Liver (tissue), 8 donors: ENCODE measurements at regions not wholly inside any gene's neighbourhood (a gene's known extent, or its start where the extent isn't known, plus 50 kb on each side); places are given as distances from the start of the nearest gene placed in this dataset.

Experiments
- DNase-seq: peaks from one replicate; pipeline ENCODE4 v3.0.0-alpha.2; 2017; ENCODE audit warnings: low spot score
- H3K27ac ChIP-seq, 2 donors: one replicate each; pipeline ENCODE4 v1.7.0; 2013; ENCODE audit warnings: inconsistent platforms in 2 of 2, low read length in 2 of 2, control low read depth in 1 of 2, low read depth in 1 of 2, mild to moderate bottlenecking in 1 of 2
- H3K27me3 ChIP-seq, 4 donors: one replicate each; pipeline versions ENCODE4 v1.6.1 to v1.7.0; 2013; ENCODE audit warnings: low read length in 3 of 4, inconsistent platforms in 1 of 4, mild to moderate bottlenecking in 1 of 4, moderate library complexity in 1 of 4; ENCODE audit not compliant: control insufficient read depth in 4 of 4, insufficient read depth in 4 of 4
- H3K36me3 ChIP-seq, 4 donors: one replicate each; pipeline versions ENCODE4 v1.6.1 to v1.7.0; 2013; ENCODE audit warnings: low read length in 3 of 4, mild to moderate bottlenecking in 3 of 4, low read depth in 1 of 4, moderate library complexity in 1 of 4; ENCODE audit not compliant: control insufficient read depth in 4 of 4, insufficient read depth in 3 of 4
- H3K4me1 ChIP-seq, 4 donors: one replicate each; pipeline versions ENCODE4 v1.6.1 to v1.7.0; 2013; ENCODE audit warnings: low read length in 3 of 4, mild to moderate bottlenecking in 3 of 4, moderate library complexity in 1 of 4; ENCODE audit not compliant: control insufficient read depth in 4 of 4, insufficient read depth in 4 of 4
- H3K4me3 ChIP-seq, 3 donors: one replicate each; pipeline versions ENCODE4 v1.6.1 to v1.7.0; 2013; ENCODE audit warnings: low read length in 3 of 3, control low read depth in 1 of 3, low read depth in 1 of 3, mild to moderate bottlenecking in 1 of 3
- H3K9ac ChIP-seq, 2 donors: one replicate each; pipeline ENCODE4 v1.7.0; 2013; ENCODE audit warnings: low read length in 2 of 2, mild to moderate bottlenecking in 2 of 2, moderate library complexity in 2 of 2, control low read depth in 1 of 2, low read depth in 1 of 2
- H3K9me3 ChIP-seq, 4 donors: one replicate each; pipeline versions ENCODE4 v1.6.1 to v1.7.0; 2013; ENCODE audit warnings: low read length in 3 of 4; ENCODE audit not compliant: control insufficient read depth in 4 of 4
- ATF3 ChIP-seq: IDR thresholded peaks from 2 replicates; pipeline ENCODE4 v1.6.1; 2016; ENCODE audit warnings: antibody characterized with exemption
- CTCF ChIP-seq: fragments of 150-350 bp; IDR thresholded peaks from 2 replicates; pipeline ENCODE4 v1.5.1; 2017; ENCODE audit warnings: improper control_type of control experiment, low read depth, low read length; ENCODE audit not compliant: missing input control
- EGR1 ChIP-seq, 2 donors: IDR thresholded peaks; 2 replicates each; pipeline ENCODE4 v1.6.1; 2016 to 2018; ENCODE audit warnings: antibody characterized with exemption in 2 of 2, low read depth in 2 of 2
- FOXA1 ChIP-seq: IDR thresholded peaks from 2 replicates; pipeline ENCODE4 v1.6.1; 2016; ENCODE audit warnings: antibody characterized with exemption
- FOXA2 ChIP-seq: IDR thresholded peaks from 2 replicates; pipeline ENCODE4 v1.6.1; 2016; ENCODE audit warnings: antibody characterized with exemption
- GABPA ChIP-seq, 2 donors: IDR thresholded peaks in 1 of 2; conservative IDR thresholded peaks in 1 of 2; 2 replicates each; pipeline ENCODE4 v1.6.1; 2016; ENCODE audit warnings: antibody characterized with exemption in 2 of 2, mild to moderate bottlenecking in 1 of 2, moderate library complexity in 1 of 2
- HNF4A ChIP-seq, 2 donors: conservative IDR thresholded peaks; 2 replicates each; pipeline ENCODE4 v1.6.1; 2016; ENCODE audit warnings: antibody characterized with exemption in 2 of 2, mild to moderate bottlenecking in 2 of 2
- HNF4G ChIP-seq: IDR thresholded peaks from 2 replicates; pipeline ENCODE4 v1.6.1; 2016; ENCODE audit warnings: antibody characterized with exemption
- JUND ChIP-seq, 2 donors: IDR thresholded peaks; 2 replicates each; pipeline ENCODE4 v1.6.1; 2016; ENCODE audit warnings: antibody characterized with exemption in 2 of 2
- MAX ChIP-seq: IDR thresholded peaks from 2 replicates; pipeline ENCODE4 v1.6.1; 2016; ENCODE audit warnings: antibody characterized with exemption
- NR2F2 ChIP-seq: IDR thresholded peaks from 2 replicates; pipeline ENCODE4 v1.6.1; 2016; ENCODE audit warnings: antibody characterized with exemption
- RAD21 ChIP-seq, 2 donors: IDR thresholded peaks; 2 replicates each; pipeline ENCODE4 v1.6.1; 2016; ENCODE audit warnings: antibody characterized with exemption in 2 of 2, mild to moderate bottlenecking in 2 of 2
- REST ChIP-seq: IDR thresholded peaks from 2 replicates; pipeline ENCODE4 v1.6.1; 2016; ENCODE audit warnings: antibody characterized with exemption, mild to moderate bottlenecking
- RXRA ChIP-seq, 2 donors: IDR thresholded peaks; 2 replicates each; pipeline ENCODE4 v1.6.1; 2017 to 2018; ENCODE audit warnings: antibody characterized with exemption in 2 of 2, mild to moderate bottlenecking in 1 of 2
- SP1 ChIP-seq: IDR thresholded peaks from 2 replicates; pipeline ENCODE4 v1.6.1; 2018; ENCODE audit warnings: antibody characterized with exemption, mild to moderate bottlenecking
- TAF1 ChIP-seq: conservative IDR thresholded peaks from 2 replicates; pipeline ENCODE4 v1.6.1; 2016; ENCODE audit warnings: antibody characterized with exemption, mild to moderate bottlenecking
- YY1 ChIP-seq: IDR thresholded peaks from 2 replicates; pipeline ENCODE4 v1.6.1; 2016; ENCODE audit warnings: antibody characterized with exemption, mild to moderate bottlenecking
- ZBTB33 ChIP-seq: IDR thresholded peaks from 2 replicates; pipeline ENCODE4 v1.6.1; 2016; ENCODE audit warnings: antibody characterized with exemption
- WGBS: extraction: QIAGEN DNeasy Blood & Tissue Kit; methylation state at CpG from one replicate; pipeline ENCODE4 v1.1.7; 2013; 5-methylcytosine and 5-hydroxymethylcytosine counted together
- donor health status: healthy.
- donor health status: healthy.
- donor health status: healthy.
- donor health status: healthy.
- donor health status: healthy.

- H3K36me3 ChIP-seq = no peaks in the 10 kb centered on the region
- no peak overlapping the region for H3K4me3 ChIP-seq
- 42% methylated on average over 6 of the region's 6 CpGs for WGBS
- no peak overlapping the region for H3K27ac ChIP-seq
- no peak for DNase-seq
- H3K4me1 ChIP-seq = no peaks in the 10 kb centered on the region
- TF ChIP-seq NR2F2 (no peak), YY1 (peak; percentile 24), RAD21 (IDR thresholded peaks at IDR 0.05) (peak in 1 of 2 donors; percentile 9)
- H3K27me3 ChIP-seq = peaks cover 0 to 5% (median 0%) of the 10 kb centered on the region in 4 donors
- H3K9ac ChIP-seq = no peak overlapping the region
- no peaks in the 10 kb centered on the region for H3K9me3 ChIP-seq
Observed at GRCh38 chr2:145811276-145812164, 1291.6 kb upstream of the ZEB2 start.

GRCh38 chr2:145807968-145808367 is 1288.0 kb upstream of the ZEB2 start:
- no peak for DNase-seq
- Histone ChIP-seq H3K27me3 (peaks cover 0 to 5% (median 0%) of the 10 kb centered on the region in 4 donors), H3K36me3 (no peaks in the 10 kb centered on the region), H3K9me3 (no peaks in the 10 kb centered on the region), H3K4me1 (no peaks in the 10 kb centered on the region), H3K4me3 (no peak overlapping the region), H3K27ac (no peak overlapping the region), H3K9ac (no peak overlapping the region)
- TF ChIP-seq FOXA1 (no peak), HNF4A (conservative IDR thresholded peaks at IDR 0.05) (no peak), YY1 (no peak), SP1 (no peak), ATF3 (no peak), JUND (IDR thresholded peaks at IDR 0.05) (no peak), RAD21 (IDR thresholded peaks at IDR 0.05) (no peak), CTCF (no peak), RXRA (IDR thresholded peaks at IDR 0.05) (no peak), HNF4G (no peak), GABPA (IDR thresholded peaks at IDR 0.05 in 1 of 2, conservative IDR thresholded peaks at IDR 0.05 in 1 of 2) (no peak), TAF1 (no peak)

GRCh38 chr2:145807554-145807953 is 1287.6 kb upstream of the ZEB2 start:
- no peak for DNase-seq
- peaks cover 0 to 5% (median 0%) of the 10 kb centered on the region in 4 donors for H3K27me3 ChIP-seq
- no peaks in the 10 kb centered on the region for H3K9me3 ChIP-seq
- H3K36me3 ChIP-seq = no peaks in the 10 kb centered on the region
- no peak overlapping the region for H3K4me3 ChIP-seq
- 89% methylated on average over 3 of the region's 3 CpGs for WGBS
- H3K9ac ChIP-seq = no peak overlapping the region
- no peak overlapping the region for H3K27ac ChIP-seq
- no peaks in the 10 kb centered on the region for H3K4me1 ChIP-seq
- TF ChIP-seq JUND (IDR thresholded peaks at IDR 0.05) (no peak), FOXA2 (no peak), SP1 (no peak), YY1 (no peak), HNF4A (conservative IDR thresholded peaks at IDR 0.05) (no peak), REST (no peak), FOXA1 (no peak), HNF4G (no peak), RAD21 (IDR thresholded peaks at IDR 0.05) (no peak), EGR1 (IDR thresholded peaks at IDR 0.05; ENCODE audit: low read depth in 2 of 2) (no peak), ATF3 (no peak), GABPA (IDR thresholded peaks at IDR 0.05 in 1 of 2, conservative IDR thresholded peaks at IDR 0.05 in 1 of 2) (no peak), ZBTB33 (no peak), MAX (no peak), NR2F2 (no peak)
